HCT116 (cell line): ENCODE measurements at regions not wholly inside any gene's neighbourhood (a gene's known extent, or its start where the extent isn't known, plus 50 kb on each side); places are given as distances from the start of the nearest gene placed in this dataset.

Source experiments
- ATAC-seq: fragments of 200-7000 bp; cut with Tn5 transposase; 2 replicates; pipeline ENCODE4 v1.9.1; 2020; ENCODE audit warnings: mild to moderate bottlenecking, moderate library complexity
- BruUV-seq: library from RNA; stranded (reverse); fragments of 400-500 nt; replicated peaks from 2 replicates; lab custom pipeline; 2021; lab: Mats Ljungman, UMichigan
- CTCF ChIA-PET: fragments of 300-600 bp; sonication (Branson Sonifier 250); formaldehyde crosslinking; loops from one replicate; lab custom pipeline; 2021; ENCODE audit warnings: antibody characterized with exemption; lab: Charles Lee
- POLR2A ChIA-PET: fragments of 300-600, 350-600 bp; sonication (Branson Sonifier 250); formaldehyde crosslinking; loops from one replicate; lab custom pipeline; 2021; ENCODE audit warnings: antibody characterized with exemption; lab: Charles Lee
- RAD21 ChIA-PET, 2 experiments: fragments of 300-600 bp; sonication (Branson Sonifier 250); formaldehyde crosslinking; loops; one replicate each; lab custom pipeline; 2023; ENCODE audit warnings: low total read pairs in 2 of 2; ENCODE audit not compliant: uncharacterized antibody in 2 of 2, unreplicated experiment in 2 of 2, low non-redundant PET in 1 of 2; lab: Charles Lee
- DNase-seq: peaks from one replicate; pipeline ENCODE4 v3.0.0-alpha.2; 2010; ENCODE audit warnings: low read depth, low spot score
- H2AFZ ChIP-seq: fragments of 200-600 bp; shearing (Covaris generic), sonication (generic); 2 replicates; pipeline ENCODE4 v1.6.1; 2017; ENCODE audit warnings: low read depth, mixed run types, mixed read lengths, antibody characterized with exemption, low read length; ENCODE audit not compliant: poor library complexity, severe bottlenecking
- H3K27ac ChIP-seq: 2 replicates; pipeline ENCODE4 v1.5.1; 2012; ENCODE audit warnings: low read depth, low read length
- H3K27me3 ChIP-seq: fragments of 200-600 bp; sonication (generic); 2 replicates; pipeline ENCODE4 v1.6.1; 2016; ENCODE audit warnings: mixed run types, low read length, mixed read lengths; ENCODE audit not compliant: insufficient read depth
- H3K36me3 ChIP-seq, 2 experiments: fragments of 200-500 bp in 1 of 2; fragments of 200-600 bp in 1 of 2; sonication (Bioruptor generic) in 1 of 2; sonication (generic) in 1 of 2; 2 replicates each; pipeline versions ENCODE4 v1.5.1 to v1.6.1; 2014 to 2016; ENCODE audit warnings: low read length in 2 of 2, inconsistent platforms in 1 of 2, mixed read lengths in 1 of 2, mixed run types in 1 of 2; ENCODE audit not compliant: insufficient read depth in 2 of 2, control insufficient read depth in 1 of 2
- H3K4me1 ChIP-seq, 2 experiments: fragments of 200-600 bp in 1 of 2; sonication (generic) in 1 of 2; 2 replicates each; pipeline versions ENCODE4 v1.5.1 to v1.6.1; 2012 to 2017; ENCODE audit warnings: low read length in 2 of 2, inconsistent platforms in 1 of 2, mild to moderate bottlenecking in 1 of 2, mixed read lengths in 1 of 2, mixed run types in 1 of 2, moderate library complexity in 1 of 2; ENCODE audit not compliant: insufficient read depth in 2 of 2, control insufficient read depth in 1 of 2
- H3K4me2 ChIP-seq: fragments of 200-600 bp; sonication (generic); 2 replicates; pipeline ENCODE4 v1.6.1; 2017; ENCODE audit warnings: mixed run types, low read length, mixed read lengths
- H3K4me3 ChIP-seq, 2 experiments: fragments of 200-600 bp in 1 of 2; sonication (generic) in 1 of 2; replicated peaks in 1 of 2; 2 replicates each; pipeline ENCODE4 v1.5.1; 2011 to 2016; ENCODE audit warnings: low read length in 2 of 2, control low read depth in 1 of 2, low read depth in 1 of 2, mild to moderate bottlenecking in 1 of 2, mixed read lengths in 1 of 2, mixed run types in 1 of 2
- H3K79me2 ChIP-seq: fragments of 200-600 bp; sonication (generic); 2 replicates; pipeline ENCODE4 v1.6.1; 2017; ENCODE audit warnings: mild to moderate bottlenecking, mixed run types, low read length, moderate library complexity, mixed read lengths; ENCODE audit not compliant: insufficient read depth
- H3K9ac ChIP-seq: fragments of 200-600 bp; sonication (generic); 2 replicates; pipeline ENCODE4 v1.6.1; 2016; ENCODE audit warnings: low read length, mixed read lengths
- H3K9me2 ChIP-seq: fragments of 200-600 bp; sonication (generic), shearing (Covaris generic); 2 replicates; pipeline ENCODE4 v1.6.1; 2017; ENCODE audit warnings: mixed run types, mild to moderate bottlenecking, moderate library complexity; ENCODE audit not compliant: insufficient read depth
- H3K9me3 ChIP-seq, 2 experiments: fragments of 200-500 bp in 1 of 2; fragments of 200-600 bp in 1 of 2; sonication (Bioruptor generic) in 1 of 2; sonication (generic) in 1 of 2; 2 replicates each; pipeline ENCODE4 v1.6.1; 2014 to 2017; ENCODE audit warnings: low read length in 2 of 2, mixed read lengths in 2 of 2, inconsistent platforms in 1 of 2, low read depth in 1 of 2, mild to moderate bottlenecking in 1 of 2, mixed run types in 1 of 2, moderate library complexity in 1 of 2; ENCODE audit not compliant: control insufficient read depth in 1 of 2, insufficient read depth in 1 of 2
- H4K20me1 ChIP-seq: fragments of 200-600 bp; sonication (generic), shearing (Covaris generic); 2 replicates; pipeline ENCODE4 v1.6.1; 2017; ENCODE audit warnings: mixed run types, mild to moderate bottlenecking, moderate library complexity; ENCODE audit not compliant: insufficient read depth
- CBX3 ChIP-seq: IDR thresholded peaks from 2 replicates; pipeline ENCODE4 v1.6.1; 2012; ENCODE audit warnings: low read depth
- EZH2phosphoT487 ChIP-seq: fragments of 200-600 bp; IDR thresholded peaks from 2 replicates; pipeline ENCODE4 v1.6.1; 2018; ENCODE audit warnings: antibody characterized with exemption, borderline replicate concordance
- FOSL1 ChIP-seq: IDR thresholded peaks from 2 replicates; pipeline ENCODE4 v1.6.1; 2012; ENCODE audit warnings: low read depth
- POLR2AphosphoS5 ChIP-seq: IDR thresholded peaks from 2 replicates; pipeline ENCODE4 v1.6.1; 2011; ENCODE audit warnings: mild to moderate bottlenecking, low read depth, low read length, moderate library complexity
- SRF ChIP-seq: IDR thresholded peaks from 2 replicates; pipeline ENCODE4 v1.6.1; 2012; ENCODE audit warnings: low read depth
- TCF7L2 ChIP-seq: IDR thresholded peaks from 2 replicates; pipeline ENCODE4 v1.7.0; 2011; ENCODE audit warnings: borderline replicate concordance, inconsistent platforms; ENCODE audit not compliant: insufficient read depth, insufficient read length; ENCODE audit errors: extremely low read depth
- YY1 ChIP-seq: IDR thresholded peaks from 2 replicates; pipeline ENCODE4 v1.6.1; 2011; ENCODE audit warnings: low read length, low read depth, moderate library complexity, mild to moderate bottlenecking; ENCODE audit not compliant: insufficient replicate concordance; ENCODE audit errors: extremely low read depth
- ZFX ChIP-seq: fragments of 450-650 bp; IDR thresholded peaks from 2 replicates; pipeline ENCODE4 v1.6.1; 2017
- intact Hi-C: fragments of 100-400 bp; cut with micrococcal nuclease; formaldehyde crosslinking; loops from 2 replicates; pipeline ENCODE4 v1.10.0; 2022
- TF ChIP-seq, protein P1 (sequence below): IDR thresholded peaks from 2 replicates; pipeline ENCODE4 v1.6.1; 2012
- TF ChIP-seq, protein P2 (sequence below): IDR thresholded peaks from 2 replicates; pipeline ENCODE4 v1.6.1; 2012; ENCODE audit warnings: low read depth

DNA sequence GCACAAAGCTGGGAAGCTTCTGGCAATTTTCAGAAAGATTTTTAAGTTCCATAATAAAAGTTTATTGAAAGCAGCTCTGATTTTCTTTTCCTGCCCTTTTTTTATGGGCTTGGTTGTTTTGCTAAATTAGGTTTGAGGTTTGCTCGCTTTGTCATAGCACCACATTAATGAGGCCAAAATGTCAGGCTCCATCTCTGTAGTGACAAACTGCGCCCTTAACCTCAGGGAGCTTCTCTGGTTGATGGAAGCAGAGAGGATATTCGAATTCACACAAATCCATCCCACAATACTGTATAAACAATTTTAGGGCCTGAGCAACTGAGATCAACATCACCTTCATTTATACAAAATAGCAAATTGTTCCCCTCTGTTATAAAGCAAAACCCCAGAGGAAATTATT is 342.6 kb upstream of the TMPO start:
- POLR2A ChIA-PET = no interaction called here
- no peak overlapping the region for H3K4me2 ChIP-seq
- no peak overlapping the region for H2AFZ ChIP-seq
- no peak overlapping the region for H3K9ac ChIP-seq
- no peak for ATAC-seq
- TF ChIP-seq ZFX (no peak), SRF (no peak), TCF7L2 (no peak), FOSL1 (no peak), EZH2phosphoT487 (no peak), CBX3 (no peak), POLR2AphosphoS5 (no peak), YY1 (no peak)
- TF ChIP-seq, protein P1, sequence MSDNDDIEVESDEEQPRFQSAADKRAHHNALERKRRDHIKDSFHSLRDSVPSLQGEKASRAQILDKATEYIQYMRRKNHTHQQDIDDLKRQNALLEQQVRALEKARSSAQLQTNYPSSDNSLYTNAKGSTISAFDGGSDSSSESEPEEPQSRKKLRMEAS = no peak
- TF ChIP-seq, protein P2, sequence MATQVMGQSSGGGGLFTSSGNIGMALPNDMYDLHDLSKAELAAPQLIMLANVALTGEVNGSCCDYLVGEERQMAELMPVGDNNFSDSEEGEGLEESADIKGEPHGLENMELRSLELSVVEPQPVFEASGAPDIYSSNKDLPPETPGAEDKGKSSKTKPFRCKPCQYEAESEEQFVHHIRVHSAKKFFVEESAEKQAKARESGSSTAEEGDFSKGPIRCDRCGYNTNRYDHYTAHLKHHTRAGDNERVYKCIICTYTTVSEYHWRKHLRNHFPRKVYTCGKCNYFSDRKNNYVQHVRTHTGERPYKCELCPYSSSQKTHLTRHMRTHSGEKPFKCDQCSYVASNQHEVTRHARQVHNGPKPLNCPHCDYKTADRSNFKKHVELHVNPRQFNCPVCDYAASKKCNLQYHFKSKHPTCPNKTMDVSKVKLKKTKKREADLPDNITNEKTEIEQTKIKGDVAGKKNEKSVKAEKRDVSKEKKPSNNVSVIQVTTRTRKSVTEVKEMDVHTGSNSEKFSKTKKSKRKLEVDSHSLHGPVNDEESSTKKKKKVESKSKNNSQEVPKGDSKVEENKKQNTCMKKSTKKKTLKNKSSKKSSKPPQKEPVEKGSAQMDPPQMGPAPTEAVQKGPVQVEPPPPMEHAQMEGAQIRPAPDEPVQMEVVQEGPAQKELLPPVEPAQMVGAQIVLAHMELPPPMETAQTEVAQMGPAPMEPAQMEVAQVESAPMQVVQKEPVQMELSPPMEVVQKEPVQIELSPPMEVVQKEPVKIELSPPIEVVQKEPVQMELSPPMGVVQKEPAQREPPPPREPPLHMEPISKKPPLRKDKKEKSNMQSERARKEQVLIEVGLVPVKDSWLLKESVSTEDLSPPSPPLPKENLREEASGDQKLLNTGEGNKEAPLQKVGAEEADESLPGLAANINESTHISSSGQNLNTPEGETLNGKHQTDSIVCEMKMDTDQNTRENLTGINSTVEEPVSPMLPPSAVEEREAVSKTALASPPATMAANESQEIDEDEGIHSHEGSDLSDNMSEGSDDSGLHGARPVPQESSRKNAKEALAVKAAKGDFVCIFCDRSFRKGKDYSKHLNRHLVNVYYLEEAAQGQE = no peak
- TF ChIP-seq, all 23 proteins: peak for 0
- ChIA-PET RAD21 (no interaction called here), CTCF (no interaction called here)
- Histone ChIP-seq H3K4me1 (no peaks in the 10 kb centered on the region), H3K4me3 (no peak overlapping the region), H3K79me2 (no peaks in the 10 kb centered on the region), H3K36me3 (no peaks in the 10 kb centered on the region), H3K27ac (no peak overlapping the region), H3K9me3 (no peaks in the 10 kb centered on the region), H3K9me2 (no peaks in the 10 kb centered on the region), H3K27me3 (peaks cover 28% of the 10 kb centered on the region; the same call in 1 of the 2 replicates), H4K20me1 (no peaks in the 10 kb centered on the region)
- BruUV-seq = no TSS peak
- no peak for DNase-seq
- intact Hi-C loops = no loop called here
